ENCODE measurements at regions not wholly inside any gene's neighbourhood (a gene's known extent, or its start where the extent isn't known, plus 50 kb on each side); places are given as distances from the start of the nearest gene placed in this dataset.
A peak's percentile ranks its signal among the peaks of the same experiment; 100 is the strongest.

- DNase-seq (ENCODE audit: low read depth), result no peak
- no peak overlapping the region for H3K4me3 ChIP-seq (ENCODE audit: low read depth, low read length)
- TF ChIP-seq MYC (IDR thresholded peaks at IDR 0.05; ENCODE audit: low read depth, low read length), result no peak
- TF ChIP-seq, protein P1, sequence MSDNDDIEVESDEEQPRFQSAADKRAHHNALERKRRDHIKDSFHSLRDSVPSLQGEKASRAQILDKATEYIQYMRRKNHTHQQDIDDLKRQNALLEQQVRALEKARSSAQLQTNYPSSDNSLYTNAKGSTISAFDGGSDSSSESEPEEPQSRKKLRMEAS (IDR thresholded peaks at IDR 0.05; ENCODE audit: low read depth, low read length), result no peak
- no peak for TF ChIP-seq POLR2A (IDR thresholded peaks at IDR 0.05; ENCODE audit: extremely low read depth, insufficient read length)
- TF ChIP-seq CTCF (IDR thresholded peaks at IDR 0.05; ENCODE audit: low read depth, low read length), result no peak
Measured at GRCh38 chr3:94259291-94259690, 196.4 kb downstream of the NSUN3 start.

DNA sequence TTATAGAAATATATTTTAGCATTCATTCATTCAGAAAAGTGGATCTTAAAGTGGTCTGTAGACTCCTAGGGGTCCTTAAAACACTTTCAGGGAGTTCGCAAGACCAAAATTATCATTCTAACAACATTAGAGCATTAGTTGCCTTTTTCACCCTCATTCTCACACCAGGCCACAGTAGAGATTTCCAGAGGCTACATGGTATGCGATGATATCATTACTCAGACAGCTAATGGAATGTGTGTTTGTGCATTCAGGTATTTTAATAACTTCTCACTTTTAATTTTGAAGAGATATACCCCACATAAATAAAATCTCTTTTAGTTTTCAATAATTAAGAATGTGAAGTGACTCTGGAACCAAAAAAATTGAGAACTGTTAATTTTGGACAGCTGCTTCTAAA is 206.9 kb downstream of the NSUN3 start:
- no peak for TF ChIP-seq POLR2A (IDR thresholded peaks at IDR 0.05; ENCODE audit: extremely low read depth, insufficient read length)
- DNase-seq (ENCODE audit: low read depth), result no peak
- no peak overlapping the region for H3K4me3 ChIP-seq (ENCODE audit: low read depth, low read length)

- DNase-seq (ENCODE audit: low read depth), result no peak
- no peak overlapping the region for H3K4me3 ChIP-seq (ENCODE audit: low read depth, low read length)
- no peak for TF ChIP-seq MYC (IDR thresholded peaks at IDR 0.05; ENCODE audit: low read depth, low read length)
- no peak for TF ChIP-seq CTCF (IDR thresholded peaks at IDR 0.05; ENCODE audit: low read depth, low read length)
- TF ChIP-seq, protein P1 (IDR thresholded peaks at IDR 0.05; ENCODE audit: low read depth, low read length), result no peak
Measured at GRCh38 chr3:94272016-94272415, 209.2 kb downstream of the NSUN3 start.

DNA sequence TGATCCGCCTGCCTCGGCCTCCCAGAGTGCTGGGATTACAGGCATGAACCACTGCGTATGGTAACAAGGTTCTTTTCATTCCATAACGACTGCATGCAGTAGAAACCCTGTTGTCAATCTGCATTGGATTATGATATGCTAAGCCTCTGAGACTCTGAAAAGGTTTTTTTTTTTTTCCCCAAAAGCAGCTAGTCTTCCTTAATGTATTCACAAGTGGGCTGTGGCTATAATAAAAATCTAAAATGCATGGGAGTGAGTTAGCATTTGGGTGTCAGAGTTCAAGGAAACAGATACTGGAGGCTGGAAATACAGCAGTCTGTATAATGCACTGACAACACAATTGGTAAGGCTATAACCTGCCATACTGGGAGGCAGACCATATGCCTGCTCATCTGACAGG is 218.1 kb downstream of the NSUN3 start:
- no peak for TF ChIP-seq CTCF (IDR thresholded peaks at IDR 0.05; ENCODE audit: low read depth, low read length)
- TF ChIP-seq POLR2A (IDR thresholded peaks at IDR 0.05; ENCODE audit: extremely low read depth, insufficient read length), result no peak
- TF ChIP-seq, protein P1 (IDR thresholded peaks at IDR 0.05; ENCODE audit: low read depth, low read length), result no peak
- no peak for TF ChIP-seq MYC (IDR thresholded peaks at IDR 0.05; ENCODE audit: low read depth, low read length)

DNA sequence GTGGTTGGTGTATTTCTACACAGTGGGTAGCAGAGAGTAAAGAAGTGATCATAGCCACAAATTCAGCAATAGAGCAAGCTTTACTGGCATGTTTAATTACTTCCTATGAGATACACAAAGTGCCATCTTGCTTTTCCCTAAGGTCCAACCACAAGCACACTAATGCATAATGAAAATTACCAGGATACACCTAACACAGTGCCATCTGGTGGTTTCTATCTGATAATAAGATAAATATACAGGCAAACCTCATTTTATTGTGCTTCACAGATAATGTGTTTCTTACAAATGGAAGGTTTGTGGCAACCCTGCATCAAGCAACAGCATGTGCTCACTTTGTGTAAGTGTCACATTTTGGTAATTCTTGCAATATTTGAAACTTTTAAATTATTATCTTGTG is 223.0 kb downstream of the NSUN3 start:
- no peak overlapping the region for H3K4me3 ChIP-seq (ENCODE audit: low read depth, low read length)
- TF ChIP-seq, protein P1 (IDR thresholded peaks at IDR 0.05; ENCODE audit: low read depth, low read length), result no peak
- DNase-seq (ENCODE audit: low read depth), result peak; percentile 18

More for the DNA sequence above, 218.1 kb downstream of the NSUN3 start:
- no peak overlapping the region for H3K4me3 ChIP-seq (ENCODE audit: low read depth, low read length)
- DNase-seq (ENCODE audit: low read depth), result no peak

DNA sequence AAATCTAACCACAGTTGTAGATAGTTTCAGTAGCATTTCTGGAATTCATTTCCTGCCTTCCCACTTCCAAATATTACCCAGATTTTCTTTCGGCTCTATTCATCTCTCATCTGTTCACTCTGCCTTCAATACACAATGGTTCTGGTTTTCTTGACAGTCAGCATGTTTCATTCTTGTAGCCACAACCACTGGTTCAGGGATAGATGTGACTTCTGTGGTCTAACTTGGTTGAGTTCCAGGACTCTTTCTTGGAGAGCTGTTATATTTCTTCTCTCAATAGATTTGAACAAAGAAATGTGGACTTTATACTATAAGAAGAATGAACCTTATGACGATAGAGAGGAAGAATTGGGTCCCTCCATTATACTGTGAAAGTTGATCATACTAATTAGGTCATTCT is 228.8 kb downstream of the NSUN3 start:
- no peak for DNase-seq (ENCODE audit: low read depth)
- no peak overlapping the region for H3K4me3 ChIP-seq (ENCODE audit: low read depth, low read length)
- TF ChIP-seq, protein P1 (IDR thresholded peaks at IDR 0.05; ENCODE audit: low read depth, low read length), result no peak
- TF ChIP-seq CTCF (IDR thresholded peaks at IDR 0.05; ENCODE audit: low read depth, low read length) (no peak), POLR2A (IDR thresholded peaks at IDR 0.05; ENCODE audit: extremely low read depth, insufficient read length) (no peak), MYC (IDR thresholded peaks at IDR 0.05; ENCODE audit: low read depth, low read length) (no peak)

DNA sequence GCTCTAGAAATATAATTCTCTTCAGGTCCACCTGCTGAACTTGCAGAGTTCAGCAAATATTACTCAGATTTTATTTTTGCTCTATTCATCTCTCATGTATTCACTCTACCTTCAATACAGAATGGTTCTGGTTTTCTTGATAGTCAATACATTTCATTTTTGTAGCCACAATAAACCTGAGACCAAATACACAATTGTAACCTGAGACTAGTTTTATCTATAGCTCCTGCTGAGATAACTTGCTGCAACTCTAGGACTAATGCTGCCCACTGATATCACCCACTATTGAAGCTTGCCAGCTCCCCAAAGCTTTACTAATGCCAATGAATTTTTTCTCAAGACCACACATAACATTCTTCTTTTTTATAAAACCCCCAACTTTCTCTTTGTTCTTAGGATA is 229.3 kb downstream of the NSUN3 start:
- no peak for DNase-seq (ENCODE audit: low read depth)
- no peak overlapping the region for H3K4me3 ChIP-seq (ENCODE audit: low read depth, low read length)
- no peak for TF ChIP-seq POLR2A (IDR thresholded peaks at IDR 0.05; ENCODE audit: extremely low read depth, insufficient read length)
